C4-2B (cell line): ENCODE measurements at regions not wholly inside any gene's neighbourhood (a gene's known extent, or its start where the extent isn't known, plus 50 kb on each side); places are given as distances from the start of the nearest gene placed in this dataset.

Source experiments
- H3K27ac ChIP-seq: fragments of 450-650 bp; 2 replicates; pipeline ENCODE4 v1.5.1; 2017
- ZFX ChIP-seq: fragments of 450-650 bp; IDR thresholded peaks from 2 replicates; pipeline ENCODE4 v1.6.1; 2017
- TF ChIP-seq, protein P1 (sequence below): fragments of 450-650 bp; conservative IDR thresholded peaks from 2 replicates; pipeline ENCODE4 v1.5.1; 2017; ENCODE audit warnings: mild to moderate bottlenecking

DNA sequence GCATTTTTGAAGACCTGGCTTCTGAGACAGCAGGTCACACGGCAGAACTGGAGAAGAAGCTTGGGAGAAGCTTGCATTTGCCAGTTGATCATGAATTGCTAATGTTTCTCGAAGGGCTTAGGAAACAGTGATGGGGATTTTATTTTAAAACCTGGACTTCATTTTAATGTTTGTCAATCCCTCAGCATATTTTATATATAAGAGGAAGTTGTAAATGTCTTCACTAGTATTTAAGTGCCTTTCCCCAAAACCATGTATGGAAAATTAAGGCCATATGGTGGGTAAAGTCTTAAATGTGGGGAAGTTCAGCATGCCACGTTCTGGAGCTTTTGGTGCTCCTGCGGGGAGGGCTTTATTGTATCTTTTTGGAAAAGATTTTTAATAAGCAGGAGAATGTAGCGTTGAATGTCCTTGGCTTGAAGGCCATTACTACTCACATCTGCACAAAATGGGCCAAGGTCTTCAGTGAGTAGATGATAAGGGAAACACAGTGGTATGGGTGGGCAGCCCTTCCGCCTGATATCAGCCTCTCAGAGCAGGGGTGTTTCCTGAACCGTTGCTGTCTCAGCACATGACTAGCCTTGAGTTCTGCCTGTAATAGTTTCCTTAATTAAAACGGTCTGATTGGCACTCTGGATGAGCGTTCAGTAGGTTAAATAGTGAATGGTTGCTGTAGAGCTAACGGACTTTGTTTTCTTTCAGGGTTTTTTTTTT, 511.4 kb downstream of the PCNX1 start:
- no peak for TF ChIP-seq ZFX
- H3K27ac ChIP-seq, result no peak overlapping the region

DNA sequence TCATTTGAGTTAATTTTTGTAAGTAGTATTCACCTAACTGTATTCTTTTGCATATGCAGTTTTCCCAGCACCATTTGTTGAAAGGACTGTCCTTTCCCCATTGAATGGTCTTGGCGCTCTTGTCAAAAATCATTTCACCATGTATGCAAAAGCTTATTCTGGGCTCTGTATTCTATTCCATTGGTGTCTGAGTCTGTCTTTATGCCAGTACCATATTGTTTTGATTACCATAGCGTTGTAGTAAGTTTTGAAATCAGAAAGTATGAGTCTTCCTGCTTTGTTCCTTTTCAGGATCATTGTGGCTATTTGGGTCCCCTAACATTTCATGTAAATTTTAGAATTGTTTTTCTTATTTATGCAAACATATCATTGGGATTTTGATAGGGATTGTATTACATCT, 508.7 kb upstream of the RGS6 start:
- H3K27ac ChIP-seq, result no peak overlapping the region
- TF ChIP-seq, protein P1, sequence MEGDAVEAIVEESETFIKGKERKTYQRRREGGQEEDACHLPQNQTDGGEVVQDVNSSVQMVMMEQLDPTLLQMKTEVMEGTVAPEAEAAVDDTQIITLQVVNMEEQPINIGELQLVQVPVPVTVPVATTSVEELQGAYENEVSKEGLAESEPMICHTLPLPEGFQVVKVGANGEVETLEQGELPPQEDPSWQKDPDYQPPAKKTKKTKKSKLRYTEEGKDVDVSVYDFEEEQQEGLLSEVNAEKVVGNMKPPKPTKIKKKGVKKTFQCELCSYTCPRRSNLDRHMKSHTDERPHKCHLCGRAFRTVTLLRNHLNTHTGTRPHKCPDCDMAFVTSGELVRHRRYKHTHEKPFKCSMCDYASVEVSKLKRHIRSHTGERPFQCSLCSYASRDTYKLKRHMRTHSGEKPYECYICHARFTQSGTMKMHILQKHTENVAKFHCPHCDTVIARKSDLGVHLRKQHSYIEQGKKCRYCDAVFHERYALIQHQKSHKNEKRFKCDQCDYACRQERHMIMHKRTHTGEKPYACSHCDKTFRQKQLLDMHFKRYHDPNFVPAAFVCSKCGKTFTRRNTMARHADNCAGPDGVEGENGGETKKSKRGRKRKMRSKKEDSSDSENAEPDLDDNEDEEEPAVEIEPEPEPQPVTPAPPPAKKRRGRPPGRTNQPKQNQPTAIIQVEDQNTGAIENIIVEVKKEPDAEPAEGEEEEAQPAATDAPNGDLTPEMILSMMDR, result no peak
- no peak for TF ChIP-seq ZFX

DNA sequence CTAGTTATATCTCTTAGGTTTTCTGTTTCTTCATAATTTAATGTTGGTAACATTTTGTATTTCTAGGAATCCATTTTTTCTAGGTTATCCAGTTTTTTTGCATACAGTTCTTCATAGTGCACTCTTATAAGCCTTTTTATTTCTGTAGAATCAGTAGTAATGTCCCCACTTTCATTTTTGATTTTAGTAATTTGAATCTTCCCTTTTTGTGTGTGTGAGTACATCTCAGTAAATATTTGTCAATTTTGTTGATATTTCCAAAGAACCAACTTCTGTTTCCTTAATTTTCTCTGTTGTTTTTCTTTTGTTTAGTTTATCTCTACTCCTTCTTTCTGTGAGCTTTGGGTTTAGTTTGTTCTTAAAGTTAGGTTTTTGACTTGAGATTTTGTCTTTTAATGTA, 507.3 kb upstream of the RGS6 start:
- TF ChIP-seq, protein P1, result no peak
- no peak for TF ChIP-seq ZFX
- no peak overlapping the region for H3K27ac ChIP-seq

DNA sequence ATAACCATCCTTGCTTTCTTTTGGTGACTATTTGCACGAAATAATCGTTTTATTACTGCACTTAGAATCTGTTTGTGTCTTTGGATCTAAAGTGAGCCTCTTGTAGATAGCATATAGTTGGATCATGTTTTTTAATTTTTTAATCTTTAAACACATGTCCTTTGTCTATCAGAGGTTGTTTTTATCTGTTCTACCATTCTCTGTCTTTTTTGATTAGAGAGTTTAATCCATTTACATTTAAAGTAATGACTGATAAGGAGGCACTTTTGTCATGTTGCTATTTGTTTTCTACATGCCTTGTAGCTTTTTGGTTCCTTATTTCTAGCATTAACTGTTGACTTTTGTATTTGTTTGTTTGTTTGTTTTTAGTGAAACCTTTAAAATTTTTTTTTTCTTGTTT, 506.2 kb upstream of the RGS6 start:
- no peak for TF ChIP-seq ZFX
- TF ChIP-seq, protein P1, result no peak
- H3K27ac ChIP-seq, result no peak overlapping the region

GRCh38 chr14:71429902-71430301, 502.3 kb upstream of the RGS6 start:
- H3K27ac ChIP-seq, result no peak overlapping the region
- TF ChIP-seq, protein P1, result no peak
- TF ChIP-seq ZFX, result no peak

DNA sequence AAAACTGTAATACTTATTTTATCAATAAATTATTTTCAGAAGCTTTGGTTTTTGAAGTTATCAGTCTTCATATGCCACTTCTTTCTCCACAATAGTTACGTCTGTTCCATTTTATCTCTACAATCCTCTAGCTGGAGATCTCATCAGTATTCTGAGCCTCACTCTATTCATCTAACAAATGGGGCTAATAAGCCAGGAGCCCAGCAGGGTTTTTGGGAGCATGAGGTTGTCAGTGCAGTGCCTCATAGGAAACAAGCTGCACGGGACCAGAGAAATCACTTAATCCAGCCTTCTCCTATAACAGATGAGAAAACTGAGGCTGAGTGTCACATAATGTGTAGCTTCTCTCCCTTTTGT, 501.9 kb upstream of the RGS6 start:
- H3K27ac ChIP-seq, result no peak overlapping the region
- TF ChIP-seq ZFX, result no peak
- TF ChIP-seq, protein P1, result no peak

DNA sequence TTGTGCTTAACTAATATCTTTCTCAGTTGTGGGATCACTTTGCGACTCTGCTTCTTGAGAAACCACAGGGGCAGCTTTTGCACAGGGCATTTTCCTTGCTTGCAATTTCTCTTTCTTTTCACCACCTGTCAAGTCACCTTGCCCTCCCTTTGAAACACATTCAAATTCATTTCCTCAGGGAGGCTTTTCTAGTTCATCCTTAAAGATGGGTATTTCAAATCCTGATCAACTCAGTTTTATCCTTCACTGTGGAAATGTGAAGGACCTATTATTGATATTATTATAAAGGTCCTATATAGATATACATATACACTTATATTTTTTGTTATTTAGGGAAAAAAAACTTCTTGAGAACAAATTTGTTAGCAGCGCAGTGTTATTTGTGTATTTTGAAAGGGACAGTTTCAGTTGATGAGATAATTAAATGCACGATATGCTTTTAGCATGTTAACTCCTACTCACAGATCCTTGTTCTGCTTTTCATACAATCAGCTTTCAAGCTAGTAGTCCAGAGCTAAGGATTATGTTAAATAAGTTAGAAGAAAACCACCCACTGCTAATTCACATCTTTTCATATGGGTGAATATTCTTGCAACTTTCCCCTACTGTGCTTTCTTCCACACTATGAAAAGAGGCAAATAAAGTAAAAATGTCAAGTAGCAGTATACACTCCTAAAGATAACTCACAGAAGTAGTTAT, 501.4 kb upstream of the RGS6 start:
- TF ChIP-seq ZFX, result no peak
- TF ChIP-seq, protein P1, result no peak
- H3K27ac ChIP-seq, result no peak overlapping the region
